GM12878 (cell line): ENCODE measurements at regions not wholly inside any gene's neighbourhood (a gene's known extent, or its start where the extent isn't known, plus 50 kb on each side); places are given as distances from the start of the nearest gene placed in this dataset.

Experiments used
- ATAC-seq: fragments of 200-7000 bp; cut with Tn5 transposase; 3 replicates; pipeline ENCODE4 v1.9.1; 2020; ENCODE audit warnings: mild to moderate bottlenecking, moderate library complexity
- BruUV-seq: library from RNA; stranded (reverse); fragments of 400-500 nt; replicated peaks from 2 replicates; lab custom pipeline; 2021; lab: Mats Ljungman, UMichigan
- CTCF ChIA-PET: fragments of 300-600 bp; sonication (Branson Sonifier 250); formaldehyde crosslinking; extraction: SDS; loops from one replicate; lab custom pipeline; 2021; ENCODE audit warnings: inconsistent platforms; lab: Yijun Ruan, JAX
- POLR2A ChIA-PET: fragments of 350-600 bp; formaldehyde crosslinking; extraction: SDS; loops from one replicate; lab custom pipeline; 2021; ENCODE audit warnings: inconsistent platforms; lab: Charles Lee
- RAD21 ChIA-PET: fragments of 300-600 bp; sonication (Branson Sonifier 250); formaldehyde crosslinking; loops from one replicate; lab custom pipeline; 2023; ENCODE audit warnings: antibody characterized with exemption; ENCODE audit not compliant: unreplicated experiment; lab: Charles Lee
- SMC1A ChIA-PET: fragments of 300-600 bp; sonication (Branson Sonifier 250); formaldehyde crosslinking; loops from one replicate; lab custom pipeline; 2023; ENCODE audit not compliant: unreplicated experiment, uncharacterized antibody; lab: Charles Lee
- DNase-seq: peaks from one replicate; pipeline ENCODE4 v3.0.0-alpha.2; 2011; ENCODE audit warnings: low read depth, low spot score
- FAIRE-seq: peaks from 3 replicates; lab custom pipeline; 2011; peaks lifted over from hg19 to GRCh38; lab: Jason Lieb, UNC
- H2AFZ ChIP-seq: 2 replicates; pipeline ENCODE4 v1.6.0; 2011; ENCODE audit warnings: low read depth, low read length, control low read depth; ENCODE audit not compliant: control insufficient read depth
- H3K27ac ChIP-seq: 2 replicates; pipeline ENCODE4 v1.5.1; 2011; ENCODE audit warnings: control low read depth; ENCODE audit not compliant: control insufficient read depth, insufficient read depth
- H3K27me3 ChIP-seq, 2 experiments: replicated peaks in 1 of 2; 2 replicates each; pipeline versions ENCODE4 v1.6.0 to v1.6.1; 2011; ENCODE audit warnings: low read length in 1 of 2; ENCODE audit not compliant: control insufficient read depth in 2 of 2, insufficient read depth in 2 of 2
- H3K36me3 ChIP-seq, 2 experiments: 2 replicates each; pipeline ENCODE4 v1.5.1; 2011; ENCODE audit warnings: low read length in 1 of 2; ENCODE audit not compliant: control insufficient read depth in 2 of 2, insufficient read depth in 2 of 2
- H3K4me1 ChIP-seq: 2 replicates; pipeline ENCODE4 v1.6.1; 2011; ENCODE audit warnings: mild to moderate bottlenecking, low read length, moderate library complexity, mixed read lengths; ENCODE audit not compliant: control insufficient read depth, insufficient read depth
- H3K4me2 ChIP-seq: 2 replicates; pipeline ENCODE4 v1.6.0; 2011; ENCODE audit warnings: control low read depth; ENCODE audit not compliant: control insufficient read depth, insufficient read depth
- H3K4me3 ChIP-seq: fragments of 200-600 bp; sonication (generic); 2 replicates; pipeline ENCODE4 v1.5.1; 2016
- H3K79me2 ChIP-seq: 2 replicates; pipeline ENCODE4 v1.6.0; 2011; ENCODE audit warnings: low read length; ENCODE audit not compliant: control insufficient read depth, insufficient read depth
- H3K9ac ChIP-seq: 2 replicates; pipeline ENCODE4 v1.8.0; 2011; ENCODE audit warnings: low read length, control low read depth, mixed read lengths; ENCODE audit not compliant: control insufficient read depth, insufficient read depth
- H3K9me3 ChIP-seq: replicated peaks from 3 replicates; pipeline ENCODE4 v1.5.1; 2011; ENCODE audit warnings: mild to moderate bottlenecking, low read length; ENCODE audit not compliant: control insufficient read depth, insufficient read depth
- H4K20me1 ChIP-seq: 2 replicates; pipeline ENCODE4 v1.6.0; 2011; ENCODE audit not compliant: control insufficient read depth, insufficient read depth
- CBFB ChIP-seq: IDR thresholded peaks from 2 replicates; pipeline ENCODE4 v1.6.1; 2016; ENCODE audit warnings: antibody characterized with exemption, low read depth
- RAD21 ChIP-seq: IDR thresholded peaks from 2 replicates; pipeline ENCODE4 v1.6.1; 2011; ENCODE audit warnings: mild to moderate bottlenecking, low read depth, low read length, moderate library complexity; ENCODE audit not compliant: insufficient read depth
- ZBED1 ChIP-seq: IDR thresholded peaks from 2 replicates; pipeline ENCODE4 v1.6.1; 2016; ENCODE audit warnings: borderline replicate concordance
- WGBS: methylation state at CpG from one replicate; pipeline ENCODE4 v1.1.6; 2016; ENCODE audit warnings: low lambda C conversion rate; ENCODE audit not compliant: insufficient replicate concordance, insufficient coverage; ENCODE audit errors: missing lambda C conversion rate; 5-methylcytosine and 5-hydroxymethylcytosine counted together
- in situ Hi-C: fragments of 300-500 bp; cut with MboI; formaldehyde crosslinking; loops from 9 replicates; pipeline ENCODE4 v1.14.3; 2018; ENCODE audit warnings: mixed read lengths
- intact Hi-C: fragments of 100-400 bp; cut with micrococcal nuclease; formaldehyde crosslinking; loops from one replicate; pipeline ENCODE4 v1.14.2; 2022; ENCODE audit not compliant: unreplicated experiment

GRCh38 chr5:34517249-34517648 is 138.9 kb upstream of the RAI14 start:
- WGBS: 2% methylated on average over 2 of the region's 2 CpGs
- POLR2A ChIA-PET: no interaction called here
- intact Hi-C loops: no loop called here
- FAIRE-seq (no peak), ATAC-seq (no peak)
- H3K4me2 ChIP-seq: no peak overlapping the region
- TF ChIP-seq RAD21: 0 out of 2 replicates have a peak, but pooled peaks have one; percentile 3
- TF ChIP-seq ZBED1: no peak
- TF ChIP-seq, all 136 proteins: peak for 1
- BruUV-seq: no TSS peak
- Histone ChIP-seq H3K4me1 (no peaks in the 10 kb centered on the region), H3K9me3 (no peaks in the 10 kb centered on the region), H3K27ac (no peak overlapping the region), H2AFZ (no peak overlapping the region), H3K9ac (no peak overlapping the region), H3K27me3 (no peaks in the 10 kb centered on the region), H3K79me2 (no peaks in the 10 kb centered on the region), H3K36me3 (no peaks in the 10 kb centered on the region), H3K4me3 (no peak overlapping the region), H4K20me1 (no peaks in the 10 kb centered on the region)
- RAD21 ChIA-PET: no interaction called here
- SMC1A ChIA-PET: no interaction called here
- CTCF ChIA-PET: interaction anchor here (1.6 kb wide), 1 partner anchor 31 kb away, joined by 5 read pairs; no protein-coding TSS in a partner anchor
- in situ Hi-C loops: no loop called here
- DNase-seq: no peak

DNA sequence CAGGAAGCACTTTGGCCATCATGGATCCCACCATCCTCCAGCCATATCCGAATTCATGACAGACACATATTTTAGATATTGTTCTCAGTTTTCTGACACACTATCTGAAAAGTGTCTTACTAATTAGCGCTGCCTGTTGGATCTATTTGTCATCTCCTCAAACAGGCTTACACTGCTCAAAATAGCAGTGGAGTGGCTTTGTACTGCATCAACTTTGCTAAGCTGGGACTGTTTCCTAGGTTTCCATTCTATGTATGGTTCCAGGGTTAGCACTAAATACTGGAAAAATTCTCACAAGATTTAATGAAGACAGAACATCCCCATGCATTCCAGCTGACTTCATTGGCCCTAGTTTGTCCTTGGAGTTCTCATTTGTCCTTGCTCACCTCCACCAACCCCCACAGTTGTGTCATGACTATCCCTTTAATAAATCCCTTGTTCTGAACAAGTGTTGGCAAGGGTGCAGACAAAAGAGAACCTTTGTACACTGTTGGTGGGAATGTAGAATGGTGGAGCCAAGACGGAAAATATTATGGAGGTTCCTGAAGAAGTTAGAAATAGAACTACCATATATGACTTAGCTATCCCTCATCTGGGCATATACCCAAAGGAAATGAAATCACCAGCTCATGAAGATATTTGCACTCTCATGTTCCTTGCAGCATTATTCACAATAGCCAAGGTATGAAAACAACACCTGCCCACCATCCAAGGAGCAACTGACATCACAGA is 136.5 kb upstream of the RAI14 start:
- intact Hi-C loops: loop anchor here (5.0 kb wide), 1 partner anchor 483 kb away; no protein-coding TSS in a partner anchor
- Histone ChIP-seq H3K27me3 (no peaks in the 10 kb centered on the region), H3K36me3 (no peaks in the 10 kb centered on the region), H3K27ac (no peak overlapping the region), H3K4me1 (no peaks in the 10 kb centered on the region), H3K4me2 (no peak overlapping the region), H2AFZ (no peak overlapping the region), H4K20me1 (no peaks in the 10 kb centered on the region), H3K9me3 (no peaks in the 10 kb centered on the region), H3K4me3 (no peak overlapping the region), H3K79me2 (no peaks in the 10 kb centered on the region), H3K9ac (no peak overlapping the region)
- FAIRE-seq: no peak
- no peak for DNase-seq
- ChIA-PET RAD21 (no interaction called here), SMC1A (no interaction called here), CTCF (interaction anchor here (1.2 to 1.6 kb wide), 3 partner anchors 33 to 484 kb away, joined by 4 to 6 read pairs (median 5); no protein-coding TSS in a partner anchor), POLR2A (no interaction called here)
- TF ChIP-seq CBFB: no peak
- WGBS: 22% methylated on average over 3 of the region's 3 CpGs
- ATAC-seq: no peak
- in situ Hi-C loops: no loop called here
- BruUV-seq: no TSS peak
